SK-N-MC (cell line): ENCODE measurements at regions not wholly inside any gene's neighbourhood (a gene's known extent, or its start where the extent isn't known, plus 50 kb on each side); places are given as distances from the start of the nearest gene placed in this dataset.

Experiments used
- EZH2 ChIP-seq: fragments of 200-600 bp; sonication (generic); IDR thresholded peaks from one replicate; pipeline ENCODE4 v1.6.1; 2017; ENCODE audit warnings: antibody characterized with exemption
- FOXP2 ChIP-seq: optimal IDR thresholded peaks from 2 replicates; pipeline ENCODE3; 2011; ENCODE audit warnings: mild to moderate bottlenecking, moderate library complexity; ENCODE audit not compliant: insufficient read depth; ENCODE audit errors: extremely low read length, control extremely low read depth
- POLR2AphosphoS5 ChIP-seq: IDR thresholded peaks from 2 replicates; pipeline ENCODE4 v1.6.1; 2012; ENCODE audit warnings: mild to moderate bottlenecking, low read depth, low read length, borderline replicate concordance

GRCh38 chr3:89685731-89686130 is 578.3 kb downstream of the EPHA3 start:
- TF ChIP-seq EZH2 (no peak), POLR2AphosphoS5 (no peak), FOXP2 (no peak)
